Nucleus accumbens (tissue), 56 donors: ENCODE measurements at regions not wholly inside any gene's neighbourhood (a gene's known extent, or its start where the extent isn't known, plus 50 kb on each side); places are given as distances from the start of the nearest gene placed in this dataset.
"Not testable (repeated sequence)": the region's sequence is repeated elsewhere in the genome, so short reads cannot be mapped to it uniquely, and the experiment has no call there.

Experiments used
- DNase-seq, 56 donors: peaks; one replicate each; lab custom pipeline; 2025; lab: John Stamatoyannopoulos, UW

DNA sequence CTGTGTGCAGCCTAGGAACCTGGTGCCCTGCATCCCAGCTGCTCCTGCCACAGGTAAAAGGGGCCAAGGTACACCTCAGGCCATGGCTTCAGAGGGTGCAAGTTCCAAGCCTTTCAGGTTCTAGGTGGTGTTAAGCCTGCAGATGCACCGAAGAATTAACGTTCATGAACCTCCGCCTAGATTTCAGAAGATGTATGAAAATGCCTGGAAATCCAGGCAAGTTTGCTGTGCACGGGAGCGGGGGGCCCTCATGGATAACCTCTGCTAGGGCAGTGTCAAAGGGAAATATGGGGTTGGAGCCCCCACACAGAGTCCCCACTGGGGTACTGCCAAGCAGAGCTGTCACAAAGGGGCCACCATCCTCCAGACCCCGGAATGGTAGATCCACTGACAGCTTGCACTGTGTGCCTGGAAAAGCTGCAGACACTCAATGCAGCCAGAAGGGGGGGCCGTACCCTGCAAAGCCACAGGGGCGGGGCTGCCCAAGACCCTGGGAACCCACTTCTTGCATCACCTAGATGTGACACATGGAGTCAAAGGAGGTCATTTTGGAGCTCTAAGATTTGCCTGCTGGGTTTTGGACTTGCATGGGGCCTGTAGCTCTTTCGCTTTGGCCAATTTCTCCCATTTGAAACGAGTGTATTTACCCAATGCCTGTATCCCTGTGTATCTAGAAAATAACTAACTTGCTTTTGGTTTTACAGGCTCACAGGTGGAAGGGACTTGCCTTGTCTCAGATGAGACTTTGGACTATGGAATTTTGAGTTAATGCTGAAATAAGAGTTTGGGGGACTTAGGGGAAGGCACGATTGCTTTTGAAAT is 145.2 kb upstream of the C1QTNF3 start:
- not testable (repeated sequence) for DNase-seq

DNA sequence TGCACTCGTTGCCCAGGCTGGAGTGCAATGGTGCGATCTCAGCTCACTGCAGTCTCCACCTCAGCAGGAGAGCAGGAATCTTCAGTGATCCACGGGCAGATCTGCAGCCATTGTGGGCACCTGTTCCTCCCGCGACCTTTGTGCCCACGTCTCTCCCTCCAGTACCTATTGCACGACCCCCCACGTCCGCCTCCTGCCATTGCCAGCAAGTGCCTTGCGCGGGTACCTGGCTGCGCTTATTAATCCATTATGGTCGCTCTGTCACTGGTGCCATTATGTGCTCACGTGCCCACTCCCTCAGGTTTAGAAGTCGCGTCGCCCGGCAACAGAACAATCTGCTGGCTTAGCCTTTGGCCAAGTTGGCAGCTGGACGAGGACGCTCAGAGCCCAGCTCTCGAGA is 146.2 kb upstream of the C1QTNF3 start:
- DNase-seq: not testable (repeated sequence)

DNA sequence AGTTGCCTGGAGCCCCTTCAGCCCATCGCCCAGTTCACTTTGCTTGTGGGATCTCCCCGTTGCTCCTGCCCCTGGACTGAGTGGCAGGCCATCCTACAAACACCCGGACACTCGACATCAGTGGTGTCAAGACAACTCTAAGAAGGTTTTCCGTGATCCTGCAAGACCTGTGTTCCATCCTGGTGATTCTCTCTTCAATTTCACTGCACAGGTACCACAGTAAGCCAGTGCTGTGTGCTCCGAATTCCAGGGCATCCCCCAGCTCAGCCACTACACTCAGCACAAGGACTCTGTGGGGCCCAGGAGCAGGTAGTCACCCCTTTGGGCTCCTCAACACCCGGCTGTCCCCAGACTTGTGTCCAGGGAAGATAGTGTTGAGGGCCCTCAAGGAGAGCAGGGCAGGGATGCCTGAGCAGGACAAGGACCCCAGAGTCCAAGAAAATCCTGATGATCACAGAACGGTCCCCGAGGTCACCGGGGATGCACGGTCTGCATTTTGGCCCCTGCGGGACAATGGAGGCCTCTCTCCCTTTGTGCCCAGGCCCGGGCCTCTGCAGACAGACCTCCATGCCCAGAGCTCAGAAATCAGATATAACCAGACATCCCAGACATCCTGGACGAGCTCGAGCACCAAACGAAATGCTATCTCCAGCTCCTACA is 146.9 kb upstream of the C1QTNF3 start:
- DNase-seq: not testable (repeated sequence)

- DNase-seq: not testable (repeated sequence)
These were observed 147.5 kb upstream of the C1QTNF3 start for GRCh38 chr5:34190466-34190865.

DNA sequence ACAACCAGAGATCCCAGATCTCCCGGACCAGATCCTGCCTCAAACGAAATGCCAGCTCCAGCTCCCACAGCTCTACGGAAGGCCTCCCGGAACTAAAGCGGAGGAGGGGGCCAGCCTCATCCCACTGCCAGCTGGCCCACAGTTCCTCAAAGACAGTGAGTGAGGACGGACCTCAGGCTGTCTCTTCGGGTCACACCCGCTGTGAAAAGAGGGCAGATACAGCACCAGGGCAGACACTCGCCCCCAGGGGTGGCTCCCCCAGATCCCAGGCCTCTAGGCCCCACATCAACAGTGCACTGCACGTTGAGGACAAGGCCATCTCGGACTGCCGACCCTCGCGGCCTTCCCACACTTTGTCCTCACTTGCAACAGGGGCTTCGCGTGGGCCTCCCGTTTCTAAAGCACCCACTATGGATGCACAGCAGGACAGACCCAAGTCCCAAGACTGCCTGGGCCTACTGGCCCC is 148.3 kb upstream of the C1QTNF3 start:
- not testable (repeated sequence) for DNase-seq

GRCh38 chr5:34192064-34192922 is 149.3 kb upstream of the C1QTNF3 start:
- not testable (repeated sequence) for DNase-seq

GRCh38 chr5:34192923-34193262 is 149.9 kb upstream of the C1QTNF3 start:
- DNase-seq: not testable (repeated sequence)

DNA sequence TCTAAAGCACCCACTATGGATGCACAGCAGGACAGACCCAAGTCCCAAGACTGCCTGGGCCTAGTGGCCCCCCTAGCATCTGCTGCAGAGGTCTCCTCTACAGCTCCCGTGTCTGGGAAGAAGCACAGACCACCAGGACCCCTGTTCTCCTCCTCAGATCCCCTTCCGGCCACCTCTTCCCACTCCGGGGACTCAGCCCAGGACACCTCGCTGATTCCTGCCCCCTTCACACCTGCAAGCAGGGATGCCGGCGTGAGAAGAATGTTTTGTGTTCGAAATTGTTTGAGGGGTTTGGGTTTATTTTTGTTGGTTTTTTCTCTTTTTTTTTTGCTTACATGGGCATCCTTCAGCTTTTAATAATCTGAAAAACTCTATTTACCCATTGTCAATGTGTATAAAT is 150.3 kb upstream of the C1QTNF3 start:
- DNase-seq: not testable (repeated sequence)

- not testable (repeated sequence) for DNase-seq
These were observed 150.8 kb upstream of the C1QTNF3 start for GRCh38 chr5:34193804-34194203.

DNA sequence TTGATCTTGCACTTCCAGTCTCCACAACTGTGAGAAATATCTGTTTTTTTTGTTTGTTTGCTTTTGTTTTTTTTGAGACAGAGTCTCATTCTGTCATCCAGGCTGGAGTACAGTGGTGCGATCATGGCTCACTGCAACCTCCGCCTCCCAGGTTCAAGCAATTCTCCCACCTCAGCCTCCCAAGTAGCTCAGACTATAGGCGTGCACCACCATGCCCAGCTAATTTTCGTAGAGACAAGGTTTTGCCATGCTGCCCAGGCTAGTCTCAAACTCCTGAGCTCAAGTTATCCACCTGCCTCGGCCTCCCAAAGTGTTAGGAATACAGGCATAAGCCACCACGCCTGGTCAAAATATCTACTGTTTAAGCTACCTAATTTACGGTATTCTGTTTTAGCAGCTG is 153.1 kb upstream of the C1QTNF3 start:
- DNase-seq: not testable (repeated sequence)

DNA sequence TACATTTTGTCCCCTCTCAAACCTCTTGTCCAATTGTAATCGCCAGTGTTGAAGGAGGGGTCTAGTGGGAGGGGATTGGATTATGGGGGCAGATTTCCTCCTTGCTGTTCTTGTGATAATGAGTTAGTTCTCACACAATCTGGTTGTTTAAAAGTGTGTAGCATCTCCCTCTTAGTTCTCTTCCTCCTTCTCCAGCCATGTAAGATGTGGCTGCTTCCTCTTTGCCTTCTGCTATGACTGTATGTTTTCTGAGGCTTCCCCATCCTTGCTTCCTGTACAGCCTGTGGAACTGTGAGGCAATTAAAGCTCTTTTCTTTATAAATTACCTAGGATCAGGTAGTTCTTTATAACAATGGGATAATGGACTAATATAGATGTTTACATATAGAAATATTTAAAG is 162.3 kb upstream of the C1QTNF3 start:
- DNase-seq: not testable (repeated sequence)

DNA sequence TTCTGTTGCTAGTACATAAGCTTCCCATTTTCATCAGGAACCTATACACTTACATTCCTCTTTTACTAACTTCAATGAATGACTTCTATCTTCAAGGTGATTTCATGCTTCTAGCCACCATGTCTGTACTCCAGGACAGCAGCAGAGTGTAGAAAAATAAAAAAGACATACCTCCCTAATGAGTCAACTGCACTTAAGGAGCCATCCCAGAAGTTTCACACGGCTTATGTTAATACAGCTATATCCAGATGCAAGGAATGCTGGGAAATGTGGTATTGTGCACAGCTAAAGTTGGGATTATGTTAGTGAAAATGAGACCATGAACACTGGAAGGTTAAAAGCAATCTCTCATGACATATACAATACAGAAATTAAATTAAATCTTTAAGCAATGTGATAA is 174.4 kb upstream of the C1QTNF3 start:
- DNase-seq: not testable (repeated sequence)

- not testable (repeated sequence) for DNase-seq
These were observed 178.5 kb upstream of the C1QTNF3 start for GRCh38 chr5:34221329-34222073.

DNA sequence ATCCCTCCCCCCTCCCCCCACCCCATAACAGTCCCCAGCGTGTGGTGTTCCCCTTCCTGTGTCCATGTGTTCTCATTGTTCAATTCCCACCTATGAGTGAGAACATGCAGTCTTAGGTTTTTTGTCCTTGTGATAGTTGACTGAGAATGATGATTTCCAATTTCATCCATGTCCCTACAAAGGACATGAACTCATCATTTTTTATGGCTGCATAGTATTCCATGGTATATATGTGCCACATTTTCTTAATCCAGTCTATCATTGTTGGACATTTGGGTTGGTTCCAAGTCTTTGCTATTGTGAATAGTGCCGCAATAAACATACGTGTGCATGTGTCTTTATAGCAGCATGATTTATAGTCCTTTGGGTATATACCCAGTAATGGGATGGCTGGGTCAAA is 180.1 kb upstream of the C1QTNF3 start:
- not testable (repeated sequence) for DNase-seq

DNA sequence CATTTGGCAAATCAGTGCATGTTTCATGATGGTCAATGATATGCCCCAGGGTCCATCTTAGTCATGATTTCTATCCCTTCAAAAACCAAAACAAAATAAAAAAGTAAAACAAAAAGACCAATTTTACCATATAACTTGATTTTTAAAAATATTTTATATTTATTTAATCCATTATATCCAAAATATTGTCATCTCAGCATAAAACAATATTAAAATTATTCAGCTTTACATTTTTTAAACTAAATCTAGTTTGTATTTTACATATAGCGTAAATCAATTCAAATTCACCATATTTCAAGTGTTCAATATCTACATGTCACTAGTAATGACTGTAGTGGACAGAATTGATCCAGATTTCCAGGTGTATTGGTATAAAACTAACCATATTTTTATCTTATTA is 187.4 kb upstream of the C1QTNF3 start:
- not testable (repeated sequence) for DNase-seq

DNA sequence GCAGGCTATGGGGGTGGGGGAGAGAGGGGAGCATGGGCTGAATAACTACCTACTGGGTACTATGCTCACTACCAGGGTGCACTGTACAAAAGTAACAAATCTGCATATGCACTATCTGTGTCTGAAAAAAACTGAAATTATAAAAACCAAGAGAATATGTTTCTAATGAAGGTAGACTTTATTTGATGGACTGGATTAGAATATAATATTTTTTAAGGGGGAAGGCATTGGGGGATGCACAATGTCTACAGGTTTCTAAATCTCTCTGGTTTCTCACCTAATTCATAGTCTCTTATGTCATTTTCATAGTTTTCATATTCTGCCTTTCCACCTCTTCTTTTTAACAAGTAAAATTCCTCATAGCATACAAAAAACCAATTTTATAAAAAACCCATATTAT is 200.8 kb upstream of the C1QTNF3 start:
- DNase-seq: not testable (repeated sequence)

DNA sequence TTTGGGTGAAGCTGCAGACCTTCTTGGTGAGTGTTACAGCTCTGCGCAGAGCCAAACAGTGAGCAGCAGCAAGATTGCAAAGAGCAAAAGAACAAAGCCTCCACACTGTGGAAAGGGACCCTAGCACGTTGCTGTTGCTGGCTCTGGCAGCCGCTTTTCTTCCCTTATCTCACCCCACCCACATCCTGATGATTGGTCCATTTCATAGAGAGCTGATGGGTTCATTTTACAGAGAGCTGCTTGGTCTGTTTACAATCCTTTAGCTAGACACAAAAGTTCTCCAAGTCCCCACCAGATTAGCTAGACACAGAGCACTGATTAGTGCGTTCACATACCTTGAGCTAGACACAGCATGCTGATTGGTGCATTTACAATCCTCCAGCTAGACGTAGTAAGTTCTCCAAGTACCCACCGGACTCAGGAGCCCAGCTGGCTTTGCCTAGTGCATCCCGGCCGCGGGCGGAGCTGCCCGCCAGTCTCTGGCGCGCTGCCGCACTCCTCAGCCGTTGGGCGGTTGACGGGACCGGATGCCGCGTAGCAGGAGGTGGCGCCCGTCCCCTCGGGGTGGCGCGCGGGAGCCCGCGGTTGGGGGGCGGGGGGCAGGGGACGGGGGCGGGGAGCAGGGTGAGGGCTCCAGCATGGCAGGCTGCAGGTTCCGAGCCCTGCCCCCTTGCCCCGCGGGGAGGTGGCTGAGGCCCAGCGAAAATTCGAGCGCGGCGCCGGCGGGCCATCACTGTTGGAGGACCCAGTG is 201.4 kb upstream of the C1QTNF3 start:
- not testable (repeated sequence) for DNase-seq

GRCh38 chr5:34245032-34245394 is 202.0 kb upstream of the C1QTNF3 start:
- not testable (repeated sequence) for DNase-seq

DNA sequence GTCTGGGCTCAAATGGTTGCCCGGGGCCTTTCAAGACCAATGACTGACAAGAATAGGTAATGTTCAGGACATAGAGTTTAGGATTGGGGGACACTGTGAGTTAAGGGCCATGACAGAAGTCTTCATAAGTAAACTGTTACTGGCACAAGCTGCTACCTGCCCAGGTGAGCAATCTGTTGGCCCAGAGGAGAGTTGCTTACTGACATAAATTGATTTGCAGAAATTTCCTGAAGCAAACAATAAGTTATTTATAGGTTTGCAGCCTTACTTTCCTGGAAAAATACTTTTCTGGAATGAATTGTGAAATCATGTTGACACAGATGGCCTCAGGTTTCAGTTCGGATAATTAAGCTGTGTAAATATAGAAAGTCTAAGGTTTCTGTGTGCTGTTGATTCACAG is 202.8 kb upstream of the C1QTNF3 start:
- DNase-seq: not testable (repeated sequence)
